PC-9 (cell line): ENCODE measurements at regions not wholly inside any gene's neighbourhood (a gene's known extent, or its start where the extent isn't known, plus 50 kb on each side); places are given as distances from the start of the nearest gene placed in this dataset.

ENCODE experiments used
- BruUV-seq: library from RNA; stranded (reverse); fragments of 400-500 nt; replicated peaks from 2 replicates; lab custom pipeline; 2021; lab: Mats Ljungman, UMichigan
- CTCF ChIA-PET: fragments of 300-600 bp; sonication (Branson Sonifier 250); formaldehyde crosslinking; loops from one replicate; lab custom pipeline; 2022; ENCODE audit warnings: antibody characterized with exemption; lab: Charles Lee
- POLR2A ChIA-PET: fragments of 300-600 bp; sonication (Branson Sonifier 250); formaldehyde crosslinking; loops from one replicate; lab custom pipeline; 2022; ENCODE audit warnings: antibody characterized with exemption; ENCODE audit not compliant: unreplicated experiment; lab: Charles Lee
- DNase-seq, 2 experiments: peaks; one replicate each; pipeline versions ENCODE4 v3.0.0 to v3.0.0-alpha.2; 2015 to 2022; ENCODE audit warnings: mixed read lengths in 1 of 2
- H2AFZ ChIP-seq: fragments of 200-600 bp; sonication (generic); 2 replicates; pipeline ENCODE4 v1.8.1; 2017; ENCODE audit warnings: antibody characterized with exemption
- H3F3A ChIP-seq: fragments of 200-600 bp; sonication (generic); 2 replicates; pipeline ENCODE4 v1.8.1; 2017; ENCODE audit warnings: antibody characterized with exemption, mild to moderate bottlenecking, low read depth; ENCODE audit not compliant: insufficient read depth
- H3K27ac ChIP-seq: fragments of 200-600 bp; sonication (generic); 2 replicates; pipeline ENCODE4 v1.6.1; 2016; ENCODE audit warnings: mixed run types
- H3K27me3 ChIP-seq: fragments of 200-600 bp; sonication (generic); 2 replicates; pipeline ENCODE4 v1.6.1; 2016; ENCODE audit warnings: low read depth, mixed run types; ENCODE audit not compliant: insufficient read depth
- H3K36me3 ChIP-seq: fragments of 200-600 bp; sonication (generic); 2 replicates; pipeline ENCODE4 v1.6.1; 2016; ENCODE audit warnings: low read depth, mixed run types
- H3K4me1 ChIP-seq: fragments of 200-600 bp; sonication (generic); replicated peaks from 2 replicates; pipeline ENCODE4 v1.6.1; 2016; ENCODE audit warnings: mixed run types; ENCODE audit not compliant: insufficient read depth
- H3K4me2 ChIP-seq: fragments of 200-600 bp; sonication (generic); 2 replicates; pipeline ENCODE4 v1.6.1; 2017; ENCODE audit warnings: mixed run types
- H3K4me3 ChIP-seq: fragments of 200-600 bp; sonication (generic); 2 replicates; pipeline ENCODE4 v1.6.1; 2016; ENCODE audit warnings: mixed run types
- H3K79me2 ChIP-seq: fragments of 200-600 bp; sonication (generic); 2 replicates; pipeline ENCODE4 v1.6.1; 2017; ENCODE audit warnings: low read depth, mixed run types
- H3K9me2 ChIP-seq: fragments of 200-600 bp; sonication (generic); 2 replicates; pipeline ENCODE4 v1.8.1; 2017; ENCODE audit warnings: mild to moderate bottlenecking; ENCODE audit not compliant: insufficient read depth
- H3K9me3 ChIP-seq: fragments of 200-600 bp; sonication (generic); 2 replicates; pipeline ENCODE4 v1.8.1; 2016; ENCODE audit warnings: low read depth; ENCODE audit not compliant: insufficient read depth
- H4K20me1 ChIP-seq: fragments of 200-600 bp; sonication (generic); 2 replicates; pipeline ENCODE4 v1.8.1; 2017; ENCODE audit not compliant: insufficient read depth
- CTCF ChIP-seq: fragments of 200-600 bp; sonication (generic); conservative IDR thresholded peaks from 2 replicates; pipeline ENCODE4 v1.6.1; 2017; ENCODE audit warnings: mixed run types, antibody characterized with exemption, mild to moderate bottlenecking, moderate library complexity
- EZH2 ChIP-seq: fragments of 200-600 bp; sonication (generic); IDR thresholded peaks from 2 replicates; pipeline ENCODE4 v1.8.0; 2017; ENCODE audit warnings: antibody characterized with exemption, low read depth
- intact Hi-C: fragments of 100-400 bp; cut with micrococcal nuclease; formaldehyde crosslinking; loops from one replicate; pipeline ENCODE4 v1.10.0; 2022; ENCODE audit not compliant: unreplicated experiment

GRCh38 chr22:41023299-41023623 is 69.1 kb upstream of the EP300 start:
- H3K36me3 ChIP-seq = no peaks in the 10 kb centered on the region
- peaks cover 45% of the 10 kb centered on the region for H3F3A ChIP-seq
- H2AFZ ChIP-seq = no peak overlapping the region
- ChIA-PET POLR2A (interaction anchor here (0.6 kb wide), 1 partner anchor 25 kb away, joined by 3 read pairs; no protein-coding TSS in a partner anchor), CTCF (interaction anchor here (0.6 kb wide), 1 partner anchor 181 kb away, joined by 6 read pairs; no protein-coding TSS in a partner anchor)
- H3K4me2 ChIP-seq = peak overlapping the region; percentile 85
- H3K27me3 ChIP-seq = no peaks in the 10 kb centered on the region
- TF ChIP-seq CTCF (no peak), EZH2 (no peak)
- H3K9me2 ChIP-seq = no peaks in the 10 kb centered on the region
- H3K4me1 ChIP-seq = peaks cover 20% of the 10 kb centered on the region
- peak overlapping the region; percentile 69; the same call in 1 of the 2 replicates for H3K4me3 ChIP-seq
- H3K79me2 ChIP-seq = peaks cover 11% of the 10 kb centered on the region; the same call in 1 of the 2 replicates
- intact Hi-C loops = no loop called here
- no TSS peak for BruUV-seq
- no peaks in the 10 kb centered on the region for H4K20me1 ChIP-seq
- peak overlapping the region; percentile 95 for H3K27ac ChIP-seq
- DNase-seq = no peak
- H3K9me3 ChIP-seq = no peaks in the 10 kb centered on the region

DNA sequence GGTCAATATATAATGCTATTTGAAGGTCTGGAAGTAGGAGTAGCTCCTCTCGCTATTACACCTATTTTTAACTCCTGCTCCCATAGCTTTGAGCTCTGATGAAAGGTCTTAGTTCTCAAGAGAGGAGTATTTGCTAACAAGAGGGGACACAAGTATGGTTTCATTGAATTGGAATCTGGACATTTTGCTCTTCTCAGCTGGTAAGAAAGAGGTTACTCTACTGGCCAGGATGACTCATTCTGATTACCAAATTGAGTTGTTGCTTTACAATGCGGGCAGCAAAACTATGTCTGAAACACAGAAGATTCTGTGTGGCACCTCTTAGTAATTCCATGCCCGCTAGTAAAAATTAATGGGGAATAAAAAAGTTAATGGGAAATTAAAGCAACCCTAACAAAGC is 63.6 kb upstream of the EP300 start:
- H3K27me3 ChIP-seq = no peaks in the 10 kb centered on the region
- no peaks in the 10 kb centered on the region for H4K20me1 ChIP-seq
- no peaks in the 10 kb centered on the region for H3K9me2 ChIP-seq
- no peaks in the 10 kb centered on the region for H3K79me2 ChIP-seq
- BruUV-seq = no TSS peak
- H3K4me3 ChIP-seq = peak overlapping the region; percentile 2; the same call in 1 of the 2 replicates
- no peak for TF ChIP-seq CTCF
- peaks cover 20% of the 10 kb centered on the region for H3K4me1 ChIP-seq
- intact Hi-C loops = no loop called here
- peak; percentile 10 to 97 for DNase-seq
- ChIA-PET POLR2A (no interaction called here), CTCF (no interaction called here)
- H2AFZ ChIP-seq = no peak overlapping the region
- H3K4me2 ChIP-seq = peak overlapping the region; percentile 63
- H3K27ac ChIP-seq = peak overlapping the region; percentile 65
- no peaks in the 10 kb centered on the region for H3K36me3 ChIP-seq
- H3K9me3 ChIP-seq = no peaks in the 10 kb centered on the region
- H3F3A ChIP-seq = peaks cover 25% of the 10 kb centered on the region

GRCh38 chr22:41030891-41031290 is 61.5 kb upstream of the EP300 start:
- H3K36me3 ChIP-seq = no peaks in the 10 kb centered on the region
- no peak overlapping the region for H2AFZ ChIP-seq
- DNase-seq = no peak
- intact Hi-C loops = no loop called here
- no peak overlapping the region for H3K4me3 ChIP-seq
- no TSS peak for BruUV-seq
- no peaks in the 10 kb centered on the region for H4K20me1 ChIP-seq
- H3K9me3 ChIP-seq = no peaks in the 10 kb centered on the region
- CTCF ChIA-PET = no interaction called here
- TF ChIP-seq EZH2 (no peak), CTCF (no peak)
- POLR2A ChIA-PET = no interaction called here
- H3F3A ChIP-seq = peaks cover 21% of the 10 kb centered on the region
- H3K27ac ChIP-seq = no peak overlapping the region
- H3K9me2 ChIP-seq = no peaks in the 10 kb centered on the region
- no peaks in the 10 kb centered on the region for H3K79me2 ChIP-seq
- no peaks in the 10 kb centered on the region for H3K27me3 ChIP-seq
- peaks cover 20% of the 10 kb centered on the region for H3K4me1 ChIP-seq
- no peak overlapping the region for H3K4me2 ChIP-seq
